DOHH2 (cell line): ENCODE measurements at regions not wholly inside any gene's neighbourhood (a gene's known extent, or its start where the extent isn't known, plus 50 kb on each side); places are given as distances from the start of the nearest gene placed in this dataset.

Experiments
- EZH2phosphoT487 ChIP-seq: fragments of 200-600 bp; sonication (generic); IDR thresholded peaks from 2 replicates; pipeline ENCODE4 v1.6.1; 2017; ENCODE audit warnings: borderline replicate concordance, mild to moderate bottlenecking, antibody characterized with exemption, low read length, moderate library complexity, mixed read lengths
- TF ChIP-seq, protein P1 (sequence below): fragments of 200-600 bp; sonication (generic); IDR thresholded peaks from one replicate; pipeline ENCODE4 v1.5.1; 2014; ENCODE audit warnings: antibody characterized with exemption, mild to moderate bottlenecking, low read depth, low read length; ENCODE audit not compliant: poor library complexity, severe bottlenecking

DNA sequence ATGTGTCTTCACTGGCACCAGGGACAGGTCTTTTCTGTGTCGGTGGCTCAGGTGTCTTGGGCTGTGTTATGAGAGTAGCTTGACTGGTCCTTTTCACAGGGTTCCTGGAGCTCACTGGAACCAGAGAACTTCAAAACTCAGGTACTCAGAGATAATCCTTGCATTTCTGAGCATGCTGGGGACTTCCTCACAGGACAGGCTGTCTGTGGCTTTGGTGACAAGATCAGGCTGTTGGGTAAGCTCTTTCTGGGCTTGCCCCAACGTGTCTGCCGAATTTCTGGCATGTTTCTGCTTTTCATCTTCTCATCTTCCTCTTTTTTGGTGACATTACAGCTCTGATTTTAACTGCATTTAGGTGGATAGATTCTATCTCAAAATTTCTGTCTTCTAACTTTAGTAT is 270.0 kb downstream of the CDH26 start:
- TF ChIP-seq, protein P1, sequence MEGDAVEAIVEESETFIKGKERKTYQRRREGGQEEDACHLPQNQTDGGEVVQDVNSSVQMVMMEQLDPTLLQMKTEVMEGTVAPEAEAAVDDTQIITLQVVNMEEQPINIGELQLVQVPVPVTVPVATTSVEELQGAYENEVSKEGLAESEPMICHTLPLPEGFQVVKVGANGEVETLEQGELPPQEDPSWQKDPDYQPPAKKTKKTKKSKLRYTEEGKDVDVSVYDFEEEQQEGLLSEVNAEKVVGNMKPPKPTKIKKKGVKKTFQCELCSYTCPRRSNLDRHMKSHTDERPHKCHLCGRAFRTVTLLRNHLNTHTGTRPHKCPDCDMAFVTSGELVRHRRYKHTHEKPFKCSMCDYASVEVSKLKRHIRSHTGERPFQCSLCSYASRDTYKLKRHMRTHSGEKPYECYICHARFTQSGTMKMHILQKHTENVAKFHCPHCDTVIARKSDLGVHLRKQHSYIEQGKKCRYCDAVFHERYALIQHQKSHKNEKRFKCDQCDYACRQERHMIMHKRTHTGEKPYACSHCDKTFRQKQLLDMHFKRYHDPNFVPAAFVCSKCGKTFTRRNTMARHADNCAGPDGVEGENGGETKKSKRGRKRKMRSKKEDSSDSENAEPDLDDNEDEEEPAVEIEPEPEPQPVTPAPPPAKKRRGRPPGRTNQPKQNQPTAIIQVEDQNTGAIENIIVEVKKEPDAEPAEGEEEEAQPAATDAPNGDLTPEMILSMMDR, result no peak
- no peak for TF ChIP-seq EZH2phosphoT487
